ENCODE measurements at regions not wholly inside any gene's neighbourhood (a gene's known extent, or its start where the extent isn't known, plus 50 kb on each side); places are given as distances from the start of the nearest gene placed in this dataset.

GRCh38 chr5:172569861-172570558, 71.1 kb upstream of the NEURL1B start:
- DNase-seq (ENCODE audit: low spot score) = no peak

- no peak for DNase-seq (ENCODE audit: low spot score)
These were observed 72.7 kb upstream of the NEURL1B start for GRCh38 chr5:172568308-172568910.

- no peak for DNase-seq (ENCODE audit: low spot score)
These were observed 73.2 kb upstream of the NEURL1B start for GRCh38 chr5:172567843-172568242.

GRCh38 chr5:172567294-172567693, 73.8 kb upstream of the NEURL1B start:
- no peak for DNase-seq (ENCODE audit: low spot score)

GRCh38 chr5:172565931-172566665, 75.0 kb upstream of the NEURL1B start:
- DNase-seq (ENCODE audit: low spot score) = no peak

- no peak for DNase-seq (ENCODE audit: low spot score)
These were observed 75.6 kb upstream of the NEURL1B start for GRCh38 chr5:172565455-172565854.

- DNase-seq (ENCODE audit: low spot score) = no peak
These were observed 76.2 kb upstream of the NEURL1B start for GRCh38 chr5:172564883-172565282.

GRCh38 chr5:172564188-172564587, 76.9 kb upstream of the NEURL1B start:
- DNase-seq (ENCODE audit: low spot score) = no peak

- DNase-seq (ENCODE audit: low spot score) = no peak
These were observed 78.6 kb upstream of the NEURL1B start for GRCh38 chr5:172562443-172562842.

GRCh38 chr5:172561151-172561550, 79.9 kb upstream of the NEURL1B start:
- DNase-seq (ENCODE audit: low spot score) = no peak

- DNase-seq (ENCODE audit: low spot score) = peak; percentile 74
These were observed 81.8 kb upstream of the NEURL1B start for GRCh38 chr5:172559004-172559932.

- no peak for DNase-seq (ENCODE audit: low spot score)
These were observed 82.7 kb upstream of the NEURL1B start for GRCh38 chr5:172558076-172558976.

GRCh38 chr5:172556971-172557461, 84.0 kb upstream of the NEURL1B start:
- peak; percentile 54 for DNase-seq (ENCODE audit: low spot score)

- DNase-seq (ENCODE audit: low spot score) = no peak
These were observed 84.8 kb upstream of the NEURL1B start for GRCh38 chr5:172556262-172556661.

GRCh38 chr5:172554562-172554961, 86.5 kb upstream of the NEURL1B start:
- peak; percentile 57 for DNase-seq (ENCODE audit: low spot score)

- no peak for DNase-seq (ENCODE audit: low spot score)
These were observed 87.2 kb upstream of the NEURL1B start for GRCh38 chr5:172553903-172554302.

- DNase-seq (ENCODE audit: low spot score) = no peak
These were observed 87.9 kb upstream of the NEURL1B start for GRCh38 chr5:172553167-172553566.

- DNase-seq (ENCODE audit: low spot score) = no peak
These were observed 90.1 kb upstream of the NEURL1B start for GRCh38 chr5:172550996-172551395.

GRCh38 chr5:172550096-172550765, 90.8 kb upstream of the NEURL1B start:
- no peak for DNase-seq (ENCODE audit: low spot score)

- DNase-seq (ENCODE audit: low spot score) = no peak
These were observed 91.4 kb upstream of the NEURL1B start for GRCh38 chr5:172549696-172550095.

Data from ureter (tissue), 1 donor.